ENCODE measurements at regions not wholly inside any gene's neighbourhood (a gene's known extent, or its start where the extent isn't known, plus 50 kb on each side); places are given as distances from the start of the nearest gene placed in this dataset.

- H3K4me3 Mint-ChIP-seq: no peak overlapping the region
Measured at GRCh38 chr4:31241504-31242106, 521.4 kb downstream of the PCDH7 start.

GRCh38 chr4:31246856-31247255 is 526.7 kb downstream of the PCDH7 start:
- no peak overlapping the region for H3K4me3 ChIP-seq

More at GRCh38 chr4:31241504-31242106, 521.4 kb downstream of the PCDH7 start:
- Histone ChIP-seq H3F3A (ENCODE audit: low read depth) (no peaks in the 10 kb centered on the region), H3K27ac (no peak overlapping the region), H3K36me3 (no peaks in the 10 kb centered on the region), H3K27me3 (no peaks in the 10 kb centered on the region), H3K9me3 (ENCODE audit: low read depth) (no peaks in the 10 kb centered on the region), H4K20me1 (ENCODE audit: low read depth) (no peaks in the 10 kb centered on the region), H3K79me2 (ENCODE audit: low read depth) (no peaks in the 10 kb centered on the region), H2AFZ (replicated peaks) (no peak overlapping the region), H3K4me1 (no peaks in the 10 kb centered on the region), H3K4me2 (no peak overlapping the region), H3K9ac (no peak overlapping the region), H3K4me3 (no peak overlapping the region)
- TF ChIP-seq EZH2 (IDR thresholded peaks at IDR 0.05): no peak
- no peak for TF ChIP-seq EZH2phosphoT487 (IDR thresholded peaks at IDR 0.05)
- TF ChIP-seq CTCF (IDR thresholded peaks at IDR 0.05): no peak
- Mint-ChIP-seq H3K27ac (no peak overlapping the region), H3K4me1 (peaks cover 6% of the 10 kb centered on the region), H3K9me3 (peaks cover 6% of the 10 kb centered on the region), H3K27me3 (ENCODE audit: insufficient read depth, low read depth) (peaks cover 2% of the 10 kb centered on the region), H3K36me3 (no peaks in the 10 kb centered on the region)
- DNase-seq (ENCODE audit: low spot score): no peak

GRCh38 chr4:31259119-31259518 is 539.0 kb downstream of the PCDH7 start:
- no peak overlapping the region for H3K27ac ChIP-seq
- no peaks in the 10 kb centered on the region for H3K4me1 ChIP-seq
- Mint-ChIP-seq H3K4me1 (no peaks in the 10 kb centered on the region), H3K27me3 (ENCODE audit: insufficient read depth, low read depth) (peaks cover 2% of the 10 kb centered on the region), H3K4me3 (no peak overlapping the region), H3K36me3 (no peaks in the 10 kb centered on the region), H3K27ac (no peak overlapping the region), H3K9me3 (peaks cover 9% of the 10 kb centered on the region)
- TF ChIP-seq CTCF (IDR thresholded peaks at IDR 0.05): no peak
- TF ChIP-seq EZH2phosphoT487 (IDR thresholded peaks at IDR 0.05): no peak
- TF ChIP-seq EZH2 (IDR thresholded peaks at IDR 0.05): no peak
- H3K9me3 ChIP-seq (ENCODE audit: low read depth): no peaks in the 10 kb centered on the region
- H3K9ac ChIP-seq: no peak overlapping the region
- H3K27me3 ChIP-seq: no peaks in the 10 kb centered on the region
- H3K36me3 ChIP-seq: no peaks in the 10 kb centered on the region
- no peak overlapping the region for H3K4me2 ChIP-seq
- no peak overlapping the region for H2AFZ ChIP-seq (replicated peaks)
- no peak for DNase-seq (ENCODE audit: low spot score)
- no peaks in the 10 kb centered on the region for H4K20me1 ChIP-seq (ENCODE audit: low read depth)
- H3K4me3 ChIP-seq: no peak overlapping the region
- H3K79me2 ChIP-seq (ENCODE audit: low read depth): no peaks in the 10 kb centered on the region
- H3F3A ChIP-seq (ENCODE audit: low read depth): no peaks in the 10 kb centered on the region

More at GRCh38 chr4:31246856-31247255, 526.7 kb downstream of the PCDH7 start:
- H3K79me2 ChIP-seq (ENCODE audit: low read depth): no peaks in the 10 kb centered on the region
- no peak overlapping the region for H3K4me2 ChIP-seq
- DNase-seq (ENCODE audit: low spot score): no peak
- Mint-ChIP-seq H3K27me3 (ENCODE audit: insufficient read depth, low read depth) (no peaks in the 10 kb centered on the region), H3K27ac (no peak overlapping the region), H3K9me3 (no peaks in the 10 kb centered on the region), H3K4me3 (no peak overlapping the region), H3K4me1 (no peaks in the 10 kb centered on the region), H3K36me3 (no peaks in the 10 kb centered on the region)
- TF ChIP-seq CTCF (IDR thresholded peaks at IDR 0.05) (no peak), EZH2 (IDR thresholded peaks at IDR 0.05) (no peak), EZH2phosphoT487 (IDR thresholded peaks at IDR 0.05) (no peak)
- H3K27me3 ChIP-seq: no peaks in the 10 kb centered on the region
- no peak overlapping the region for H3K27ac ChIP-seq
- no peak overlapping the region for H2AFZ ChIP-seq (replicated peaks)
- H3K9ac ChIP-seq: no peak overlapping the region
- no peaks in the 10 kb centered on the region for H3F3A ChIP-seq (ENCODE audit: low read depth)
- no peaks in the 10 kb centered on the region for H3K36me3 ChIP-seq
- no peaks in the 10 kb centered on the region for H4K20me1 ChIP-seq (ENCODE audit: low read depth)
- H3K9me3 ChIP-seq (ENCODE audit: low read depth): no peaks in the 10 kb centered on the region
- H3K4me1 ChIP-seq: no peaks in the 10 kb centered on the region

Measured in neural progenitor cell (in vitro differentiated cells).